NCI-H1417 treated with DMSO at 0.1 percent for 48 hours (cell line): ENCODE measurements at regions not wholly inside any gene's neighbourhood (a gene's known extent, or its start where the extent isn't known, plus 50 kb on each side); places are given as distances from the start of the nearest gene placed in this dataset.
"Not testable (repeated sequence)": the region's sequence is repeated elsewhere in the genome, so short reads cannot be mapped to it uniquely, and the experiment has no call there.

Experiments
- DNase-seq: peaks from one replicate; lab custom pipeline; 2025; lab: John Stamatoyannopoulos, UW

- no peak for DNase-seq
These were observed 133.1 kb upstream of the IGSF10 start for GRCh38 chr3:151593928-151594327.

DNA sequence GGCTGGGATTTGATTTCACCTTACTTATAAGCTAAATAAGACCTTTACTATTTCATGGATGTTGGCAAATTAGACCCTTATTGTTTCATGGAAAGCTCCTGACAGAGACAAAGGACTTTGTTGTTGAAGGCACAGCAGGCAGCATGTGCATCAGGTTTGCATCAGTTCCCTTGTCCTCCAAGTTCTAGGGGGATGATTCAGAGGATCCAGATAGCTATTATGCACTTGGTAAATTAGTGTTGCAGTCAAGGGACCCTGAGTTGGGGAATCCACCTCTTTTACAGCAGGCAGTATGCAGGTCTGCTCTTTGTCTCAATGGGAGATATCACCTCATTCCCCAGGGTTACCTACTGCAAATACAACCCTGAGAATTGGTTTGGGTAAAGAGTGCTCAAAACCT is 131.4 kb upstream of the IGSF10 start:
- DNase-seq, result no peak

GRCh38 chr3:151591441-151591840 is 130.6 kb upstream of the IGSF10 start:
- no peak for DNase-seq

DNA sequence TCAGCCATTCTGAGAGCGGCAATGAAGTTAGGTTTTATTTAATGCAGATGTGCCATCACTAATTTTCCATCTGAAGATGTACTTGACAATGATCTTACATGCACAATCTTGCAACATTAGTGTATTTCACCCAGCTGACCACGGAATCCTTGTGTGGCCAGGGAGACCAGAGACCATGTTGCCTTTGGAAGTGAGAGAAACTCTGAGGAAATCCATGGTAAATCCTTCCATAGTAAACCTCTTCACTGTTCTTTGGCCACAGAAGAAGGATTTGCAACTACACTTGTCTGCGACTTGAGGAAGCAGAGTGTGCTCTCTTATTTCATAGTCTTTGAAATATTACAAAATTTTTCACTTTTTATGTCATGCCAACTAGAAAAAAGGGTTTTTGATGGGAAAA is 128.4 kb upstream of the IGSF10 start:
- no peak for DNase-seq

GRCh38 chr3:151587659-151588058 is 126.8 kb upstream of the IGSF10 start:
- not testable (repeated sequence) for DNase-seq

DNA sequence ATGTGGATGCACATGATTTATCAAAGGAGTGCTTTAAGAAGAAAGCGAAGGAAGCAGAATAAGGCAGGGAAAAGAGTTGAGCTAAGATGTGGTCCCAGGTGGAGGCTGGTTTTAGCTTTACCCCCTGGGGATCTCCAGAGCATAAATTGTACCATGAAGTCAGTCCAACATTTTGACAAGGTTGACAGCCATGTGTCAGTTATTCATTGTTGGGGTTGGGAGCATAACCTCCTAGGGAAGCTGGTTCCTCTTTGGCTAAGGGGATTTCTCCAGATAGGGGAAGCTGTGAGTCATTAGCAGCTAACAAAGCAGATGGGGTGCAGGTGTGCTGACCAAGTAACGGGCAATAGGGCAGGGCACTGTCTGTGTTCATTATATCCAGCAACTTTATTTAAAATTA is 123.7 kb upstream of the IGSF10 start:
- DNase-seq, result no peak

GRCh38 chr3:151581035-151581434 is 120.2 kb upstream of the IGSF10 start:
- no peak for DNase-seq

- DNase-seq, result no peak
These were observed 119.7 kb upstream of the IGSF10 start for GRCh38 chr3:151580591-151580990.

- no peak for DNase-seq
These were observed 118.9 kb upstream of the IGSF10 start for GRCh38 chr3:151579571-151580270.

DNA sequence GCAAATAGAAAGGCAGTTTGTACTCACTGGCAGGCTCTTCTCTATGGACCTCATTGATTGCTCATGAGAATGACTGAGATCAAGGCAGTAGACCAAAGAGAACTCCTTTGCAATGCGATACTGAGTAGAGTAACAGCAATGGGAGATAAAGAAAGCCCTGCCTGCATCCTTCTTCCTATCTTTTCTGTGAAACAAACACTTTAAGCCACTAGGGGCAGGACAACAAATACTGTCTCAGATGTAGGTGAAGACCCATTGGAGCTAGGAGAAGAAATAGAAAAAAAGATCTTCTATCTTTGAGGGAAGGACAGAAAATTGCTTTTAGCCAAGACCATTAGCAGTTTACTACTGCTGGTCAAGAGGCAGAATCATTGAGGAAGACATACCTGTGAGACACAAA is 117.6 kb upstream of the IGSF10 start:
- no peak for DNase-seq

DNA sequence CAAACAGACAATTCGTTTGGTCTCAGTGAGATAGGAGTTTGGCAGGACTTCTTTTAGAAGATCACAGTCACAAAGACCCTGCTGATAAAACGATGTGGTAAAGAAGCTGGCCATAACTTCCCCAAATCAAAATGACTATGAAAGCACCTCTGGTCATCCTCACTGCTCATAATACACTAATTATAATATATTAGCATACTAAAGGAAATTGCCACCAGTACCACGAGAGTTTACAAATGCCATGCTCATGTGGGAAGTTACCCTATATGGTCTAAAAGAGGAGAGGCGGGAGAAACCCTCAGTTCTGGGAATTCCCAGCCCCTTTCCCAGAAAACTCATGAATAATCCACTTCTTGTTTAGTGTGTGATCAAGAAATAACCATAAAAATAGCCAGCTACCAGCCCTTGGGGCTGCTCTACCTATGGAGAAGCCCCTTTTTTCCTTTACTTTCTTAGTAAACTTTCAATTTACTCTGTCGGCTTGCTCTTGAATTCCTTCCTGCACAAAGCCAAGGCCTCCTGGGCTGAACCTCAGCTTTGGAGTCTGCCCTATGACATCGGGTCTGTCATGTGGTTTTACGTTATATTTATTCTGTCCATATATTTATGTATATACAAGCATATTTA is 115.8 kb upstream of the IGSF10 start:
- DNase-seq, result no peak

DNA sequence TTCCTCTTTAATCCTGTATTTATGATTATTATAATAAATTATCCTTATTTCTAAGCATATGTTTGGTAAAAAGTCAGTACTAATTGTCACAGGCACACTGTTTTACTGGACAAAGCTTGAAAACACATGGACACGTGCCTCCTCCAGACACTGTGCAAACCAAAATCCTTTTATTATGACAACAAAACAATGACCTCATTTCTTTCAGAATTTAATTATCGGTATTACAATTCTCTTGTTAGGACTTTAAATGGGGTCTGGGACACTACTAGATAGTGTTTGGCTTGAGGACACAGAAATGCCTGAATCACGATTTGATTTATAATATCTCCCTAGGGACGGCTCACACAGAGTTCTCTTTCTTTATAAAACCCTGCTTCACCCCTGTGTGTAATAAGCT is 107.3 kb upstream of the IGSF10 start:
- no peak for DNase-seq

- no peak for DNase-seq
These were observed 106.6 kb upstream of the IGSF10 start for GRCh38 chr3:151567477-151567876.

DNA sequence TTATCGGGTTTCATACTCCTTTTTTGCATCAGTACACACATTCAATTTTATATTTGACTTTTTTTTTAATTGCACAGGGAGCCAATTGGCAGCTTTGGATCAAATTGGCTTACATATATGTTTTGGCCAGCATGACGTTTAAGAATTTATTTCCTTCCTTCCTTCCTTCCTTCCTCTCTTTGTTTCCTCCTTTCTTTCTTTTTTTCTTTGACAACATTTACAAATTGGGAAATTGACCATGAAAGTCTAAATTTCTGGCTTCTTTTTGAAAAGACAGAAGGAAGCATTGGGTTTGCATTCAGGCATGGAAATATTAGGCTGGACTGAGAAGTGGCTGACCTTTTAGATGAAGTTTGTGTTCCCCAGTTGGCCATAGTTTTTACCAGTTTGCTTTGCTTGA is 103.4 kb upstream of the IGSF10 start:
- no peak for DNase-seq

GRCh38 chr3:151563305-151563704 is 102.4 kb upstream of the IGSF10 start:
- no peak for DNase-seq

GRCh38 chr3:151562891-151563290 is 102.0 kb upstream of the IGSF10 start:
- DNase-seq, result no peak

DNA sequence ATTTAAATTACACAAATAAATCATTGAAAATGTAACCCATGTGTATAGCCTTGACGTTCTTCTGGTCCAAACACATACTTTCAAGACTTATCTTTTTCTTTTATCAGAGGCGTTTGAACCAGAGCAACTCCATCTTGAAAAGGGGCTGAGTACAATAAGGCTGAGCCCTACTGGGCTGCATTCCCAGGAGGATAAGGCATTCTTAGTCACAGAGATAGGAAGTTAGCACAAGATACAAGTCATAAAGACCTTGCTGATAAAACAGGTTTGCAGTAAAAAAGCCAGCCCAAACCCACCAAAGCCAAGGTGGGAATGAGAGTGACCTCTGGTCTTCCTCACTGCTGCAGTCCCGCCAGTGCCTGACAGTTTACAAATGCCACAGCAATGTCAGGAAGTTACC is 101.0 kb upstream of the IGSF10 start:
- no peak for DNase-seq

DNA sequence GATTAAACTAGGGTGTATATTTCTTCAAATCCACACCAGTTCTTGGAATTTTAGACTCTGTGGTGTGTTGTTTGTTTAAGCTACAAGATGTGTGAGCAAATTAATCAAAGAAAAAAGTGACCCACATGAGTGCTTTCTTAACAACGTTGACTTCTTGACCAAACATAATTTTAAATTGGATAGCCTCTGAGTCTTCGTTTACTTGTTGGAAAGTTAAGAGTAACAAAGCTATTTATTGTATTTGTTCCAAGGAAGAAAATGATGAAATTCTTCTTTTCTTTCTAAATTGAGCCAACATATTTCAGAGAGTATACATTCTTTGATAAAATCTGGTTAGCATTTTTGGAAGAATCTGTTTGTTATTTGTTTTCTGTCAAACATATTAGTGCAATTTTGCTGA is 99.9 kb upstream of the IGSF10 start:
- no peak for DNase-seq

DNA sequence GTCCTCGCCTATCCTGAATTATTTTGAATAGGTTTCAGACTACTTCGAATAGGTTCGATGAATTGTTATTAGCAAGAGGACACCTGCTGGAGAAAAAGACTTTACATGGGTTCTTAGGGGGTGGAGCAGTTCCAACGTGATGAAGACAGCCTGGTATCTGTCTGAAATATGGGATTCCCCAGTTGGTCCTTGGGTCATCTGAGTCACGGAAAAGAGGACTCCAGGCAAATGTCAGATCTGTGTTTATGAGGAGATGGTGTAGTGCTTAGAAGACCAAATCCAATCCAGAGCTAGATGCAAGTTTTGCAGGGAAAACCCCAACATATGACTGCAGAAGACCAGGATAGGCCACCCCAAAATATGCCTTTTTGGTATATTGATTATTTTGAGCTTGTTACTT is 98.9 kb upstream of the IGSF10 start:
- DNase-seq, result no peak

GRCh38 chr3:151558661-151559060 is 97.8 kb upstream of the IGSF10 start:
- DNase-seq, result no peak

GRCh38 chr3:151557068-151557840 is 96.4 kb upstream of the IGSF10 start:
- DNase-seq, result no peak

DNA sequence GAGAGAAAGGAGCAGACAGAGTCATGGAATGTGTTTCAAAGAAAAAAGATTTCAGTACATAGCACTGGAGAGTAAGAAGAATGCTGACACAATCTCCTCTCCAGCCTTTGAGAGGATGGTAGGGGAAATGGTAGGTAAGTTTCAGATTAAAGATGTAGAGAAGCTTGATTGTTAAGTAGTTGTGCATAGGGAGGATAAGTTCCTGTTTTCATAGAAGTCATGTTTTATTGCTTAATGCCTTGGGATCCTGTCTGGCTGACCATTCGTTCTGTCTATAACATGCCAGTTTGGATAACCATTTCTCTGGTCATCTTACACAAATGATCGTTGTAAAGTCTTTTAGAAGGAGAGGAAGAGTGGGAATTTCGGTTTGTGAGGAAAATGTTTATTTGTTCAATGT is 95.7 kb upstream of the IGSF10 start:
- DNase-seq, result no peak

GRCh38 chr3:151555523-151555922 is 94.7 kb upstream of the IGSF10 start:
- DNase-seq, result no peak
